ENCODE measurements at regions not wholly inside any gene's neighbourhood (a gene's known extent, or its start where the extent isn't known, plus 50 kb on each side); places are given as distances from the start of the nearest gene placed in this dataset.

DNA sequence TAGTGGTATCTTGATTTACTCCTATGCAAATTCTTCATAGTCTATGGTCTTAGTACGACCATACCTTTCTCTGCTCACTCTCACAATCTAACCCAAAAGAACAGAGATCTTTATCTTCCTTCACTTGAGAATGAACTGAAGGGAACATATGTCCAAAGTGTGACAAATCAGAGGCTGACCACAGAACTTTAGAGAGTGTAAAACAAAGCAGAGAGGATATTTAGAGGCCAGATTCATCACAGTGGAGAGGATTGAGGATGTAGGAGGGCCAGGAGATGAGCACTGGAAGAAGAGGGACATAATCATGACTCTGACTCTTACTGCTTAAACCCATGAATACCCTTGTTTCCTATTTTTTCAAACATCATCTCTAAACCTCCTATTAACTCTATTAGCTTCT, 935.3 kb upstream of the PHF14 start:
- no peak for DNase-seq

DNA sequence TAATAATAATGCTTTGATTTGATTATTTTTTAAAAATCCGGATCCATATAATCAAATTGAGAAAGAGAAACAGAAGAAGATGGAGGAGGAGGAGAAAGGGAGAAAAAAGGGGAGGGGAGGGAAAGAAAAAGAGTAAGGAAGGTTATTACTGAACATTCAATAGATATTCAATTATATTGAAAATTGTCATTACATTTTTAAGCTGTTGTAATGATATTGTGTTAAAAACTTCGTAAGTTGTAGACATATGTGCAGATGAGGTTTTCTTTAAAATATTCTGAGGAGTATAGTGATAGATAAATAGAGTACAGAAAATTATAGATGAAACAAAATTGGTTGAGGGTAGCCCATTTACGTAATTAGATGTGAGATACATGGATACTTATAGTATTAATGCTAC, 933.0 kb upstream of the PHF14 start:
- DNase-seq, result no peak

DNA sequence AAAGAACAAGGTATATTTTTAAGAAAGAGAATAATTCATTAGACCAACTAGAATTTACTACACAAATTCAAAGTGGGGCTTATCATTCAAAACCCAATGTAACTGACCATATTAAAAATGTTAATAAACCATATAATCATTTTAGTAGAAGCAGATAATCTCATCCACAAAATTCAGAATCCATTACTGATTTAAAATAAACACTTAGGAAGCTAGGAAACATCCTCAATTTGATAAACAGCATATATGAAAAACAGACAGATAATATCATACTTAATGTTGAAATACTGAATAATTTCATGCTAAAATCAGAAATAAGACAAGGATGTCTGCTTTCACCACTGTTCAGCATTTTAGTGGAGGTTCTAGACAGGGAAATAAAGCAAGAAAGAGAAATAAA, 902.8 kb upstream of the PHF14 start:
- DNase-seq, result no peak

- DNase-seq, result no peak
Observed at GRCh38 chr7:10075866-10076265, 897.8 kb upstream of the PHF14 start.

GRCh38 chr7:10076660-10077300, 896.9 kb upstream of the PHF14 start:
- DNase-seq, result no peak

- no peak for DNase-seq
Observed at GRCh38 chr7:10079572-10079971, 894.1 kb upstream of the PHF14 start.

- DNase-seq, result no peak
Observed at GRCh38 chr7:10082896-10083295, 890.8 kb upstream of the PHF14 start.

GRCh38 chr7:10083766-10084165, 889.9 kb upstream of the PHF14 start:
- no peak for DNase-seq

DNA sequence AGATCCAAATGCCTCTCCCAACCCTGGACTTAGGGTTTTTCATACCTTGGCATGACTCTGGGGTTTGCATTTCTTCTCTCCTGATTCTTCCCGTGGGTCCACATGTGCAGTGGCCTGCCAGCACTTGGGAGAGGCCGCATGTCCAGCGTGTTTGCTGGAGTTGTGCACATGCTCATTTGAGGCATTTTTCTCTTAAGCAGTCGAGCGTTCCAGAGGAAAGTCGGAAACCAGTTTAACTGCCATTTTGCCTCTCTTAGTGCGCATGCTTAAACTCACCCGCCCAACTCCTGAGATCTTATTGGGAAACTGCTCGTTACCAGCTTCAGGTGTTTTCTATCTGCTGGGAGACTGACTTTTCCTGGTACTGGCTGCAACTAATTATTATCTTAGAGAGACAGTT, 888.4 kb upstream of the PHF14 start:
- no peak for DNase-seq

GRCh38 chr7:10100572-10100971, 873.1 kb upstream of the PHF14 start:
- DNase-seq, result no peak

- no peak for DNase-seq
Observed at GRCh38 chr7:10101351-10101750, 872.3 kb upstream of the PHF14 start.

DNA sequence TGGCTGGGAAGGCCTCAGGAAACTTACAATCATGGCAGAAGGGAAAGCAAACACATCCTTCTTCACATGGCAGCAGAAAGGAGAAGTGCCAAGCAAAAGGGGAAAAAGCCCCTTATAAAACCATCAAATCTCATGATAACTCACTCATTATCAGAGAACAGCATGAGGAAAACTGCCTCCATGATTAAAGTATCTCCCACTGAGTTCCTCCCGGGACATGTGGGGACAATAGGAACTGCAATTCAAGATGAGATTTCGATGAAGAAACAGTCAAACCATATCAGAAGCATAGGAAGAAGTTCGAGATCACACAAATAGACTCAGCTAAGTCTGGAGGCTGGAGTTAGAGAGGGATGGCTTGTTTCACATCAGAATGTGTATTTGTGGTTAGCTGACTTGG, 869.4 kb upstream of the PHF14 start:
- DNase-seq, result no peak

DNA sequence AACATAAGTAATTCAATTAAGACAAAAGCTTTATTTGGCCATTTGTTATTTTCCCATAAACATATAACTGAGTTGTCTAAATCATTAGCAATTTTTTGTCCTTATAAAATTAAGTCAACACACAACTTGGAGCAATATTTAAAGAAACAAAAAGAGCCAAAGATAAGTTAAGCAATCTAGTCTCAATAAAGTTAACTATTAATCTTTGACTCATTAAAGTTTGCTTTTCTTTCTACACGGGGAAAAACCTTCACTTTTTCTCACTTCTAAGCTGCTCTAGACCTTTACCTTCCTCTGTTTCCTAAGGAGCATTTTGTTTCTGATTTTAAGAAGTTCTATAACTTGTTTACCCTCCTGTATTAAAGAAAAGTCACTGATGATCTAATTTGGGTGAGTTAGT, 867.1 kb upstream of the PHF14 start:
- no peak for DNase-seq

DNA sequence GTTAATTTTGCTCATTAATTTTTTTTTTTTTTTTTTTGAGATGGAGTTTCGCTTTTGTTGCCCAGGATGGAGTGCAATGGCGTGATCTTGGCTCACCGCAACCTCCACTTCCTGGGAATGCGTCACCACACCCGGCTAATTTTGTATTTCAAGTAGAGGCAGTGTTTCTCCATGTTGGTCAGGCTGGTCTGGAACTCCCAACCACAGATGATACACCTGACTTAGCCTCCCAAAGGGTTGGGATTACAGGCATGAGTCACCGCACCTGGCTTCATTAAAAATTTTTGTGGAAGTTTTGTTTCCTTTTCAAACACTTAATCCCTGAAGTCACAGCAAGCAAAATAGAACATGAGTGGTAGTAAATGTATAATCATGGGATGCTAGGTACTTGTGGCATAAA, 857.2 kb upstream of the PHF14 start:
- no peak for DNase-seq

DNA sequence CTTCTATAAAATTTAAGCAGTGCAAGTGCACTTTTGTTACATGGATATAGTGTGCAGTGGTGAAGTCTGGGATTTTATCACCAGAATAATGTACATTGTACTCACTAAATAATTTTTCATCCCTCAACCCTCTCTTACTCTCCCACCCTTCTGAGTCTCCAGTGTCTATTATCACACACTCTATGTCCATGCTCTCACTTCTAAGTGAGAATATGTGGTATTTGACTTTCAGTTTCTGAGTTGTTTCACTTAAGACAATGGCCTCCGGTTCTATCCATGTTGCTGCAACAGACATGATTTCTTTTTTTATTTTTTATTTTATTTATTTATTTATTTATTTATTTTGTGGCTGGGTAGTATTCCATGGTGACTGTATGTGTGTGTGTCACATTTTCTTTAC, 855.9 kb upstream of the PHF14 start:
- DNase-seq, result no peak

GRCh38 chr7:10120936-10121335, 852.7 kb upstream of the PHF14 start:
- DNase-seq, result no peak

DNA sequence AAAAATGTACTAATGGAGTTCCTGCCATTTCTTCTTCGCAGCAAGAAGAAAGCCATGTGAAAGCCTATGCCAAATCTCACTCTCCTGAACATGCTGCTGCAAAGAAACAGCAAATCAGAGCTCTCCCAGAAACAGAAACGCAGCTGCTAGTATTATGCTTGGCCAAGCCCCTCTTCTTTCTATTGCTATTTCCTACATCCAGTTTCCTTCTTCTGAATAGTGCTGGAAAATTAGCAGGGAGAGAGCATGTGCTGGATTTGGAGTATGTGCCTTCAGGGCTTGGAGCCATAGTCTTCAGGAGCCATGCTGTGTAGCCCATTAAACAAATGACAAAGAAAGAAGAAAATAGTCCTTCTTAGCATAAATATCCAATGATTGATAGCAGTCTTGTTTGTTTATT, 852.0 kb upstream of the PHF14 start:
- DNase-seq, result no peak

GRCh38 chr7:10122551-10123100, 851.0 kb upstream of the PHF14 start:
- no peak for DNase-seq

DNA sequence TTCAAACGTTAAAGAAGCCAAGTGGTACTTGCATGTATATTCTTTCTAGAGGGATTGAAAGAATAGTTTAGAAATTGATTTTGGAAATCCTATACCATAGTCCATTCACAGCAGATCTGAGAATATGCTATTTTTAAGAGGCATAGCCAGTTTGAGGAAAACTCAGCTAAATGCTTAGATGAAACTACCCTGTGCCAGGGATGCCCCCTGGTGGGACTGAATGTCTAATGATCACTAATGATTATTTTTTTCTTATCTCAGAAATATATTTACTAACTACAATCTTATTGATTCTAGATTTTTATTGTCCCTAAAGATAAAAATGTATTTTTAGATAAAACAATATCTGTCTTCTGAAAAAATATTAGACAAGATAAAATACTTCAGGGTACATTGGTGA, 844.9 kb upstream of the PHF14 start:
- DNase-seq, result no peak

DNA sequence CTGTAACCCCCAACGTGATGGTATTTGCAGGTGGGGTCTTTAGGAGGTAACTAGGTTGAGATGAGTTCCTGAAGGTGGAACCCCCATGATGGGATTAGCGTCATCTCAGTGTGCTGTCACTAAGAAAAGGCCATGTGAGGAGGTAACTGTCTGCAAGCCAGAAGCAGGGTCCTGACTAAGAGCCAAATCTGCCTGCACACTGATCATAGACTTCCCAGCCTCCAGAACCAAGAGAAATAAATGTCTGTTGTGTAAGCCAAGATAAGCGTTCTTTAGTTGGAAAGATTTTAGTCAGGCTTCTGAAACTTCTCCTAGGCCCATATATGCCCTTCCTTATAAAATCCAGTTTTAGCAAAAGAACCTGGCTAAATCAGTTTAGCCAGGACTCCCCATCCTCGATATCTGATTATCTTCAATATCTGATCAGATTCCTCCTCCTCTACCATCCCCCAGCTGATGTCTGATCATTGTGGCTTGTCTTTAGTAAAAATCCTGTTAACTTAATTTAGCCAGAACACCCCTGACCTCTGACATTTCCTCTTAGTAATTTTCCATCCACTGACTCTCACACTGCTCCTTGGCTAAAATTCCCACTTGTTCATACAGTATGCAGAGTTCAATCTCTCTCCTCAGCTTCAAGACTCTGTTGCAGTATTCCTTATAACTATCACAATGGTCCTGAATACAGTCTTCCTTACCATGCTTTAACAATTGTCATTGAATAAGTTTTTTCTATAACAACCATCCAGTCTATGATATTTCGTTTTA, 835.4 kb upstream of the PHF14 start:
- no peak for DNase-seq

DNA sequence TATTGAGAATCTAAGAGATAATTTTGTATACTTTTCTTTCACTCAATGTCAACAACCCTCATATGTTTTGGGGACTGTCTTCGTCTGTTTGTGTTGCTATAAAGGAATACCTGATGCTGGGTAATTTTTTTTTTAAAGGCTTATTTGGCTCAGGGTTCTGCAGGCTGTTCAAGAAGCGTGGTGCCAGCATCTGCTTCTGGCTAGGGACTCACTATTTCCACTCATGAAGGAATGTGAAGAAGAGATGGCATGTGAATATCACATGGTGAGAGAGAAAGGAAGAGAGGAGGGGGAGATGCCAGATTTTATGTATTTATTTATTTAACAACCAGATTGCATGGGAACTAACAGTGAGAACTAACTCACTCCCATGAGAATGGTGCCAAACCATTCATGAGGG, 827.4 kb upstream of the PHF14 start:
- DNase-seq, result no peak

GRCh38 chr7:10156972-10157371, 816.7 kb upstream of the PHF14 start:
- no peak for DNase-seq

GRCh38 chr7:10181996-10182395, 791.7 kb upstream of the PHF14 start:
- DNase-seq, result no peak

GRCh38 chr7:10192074-10192473, 781.6 kb upstream of the PHF14 start:
- DNase-seq, result no peak

DNA sequence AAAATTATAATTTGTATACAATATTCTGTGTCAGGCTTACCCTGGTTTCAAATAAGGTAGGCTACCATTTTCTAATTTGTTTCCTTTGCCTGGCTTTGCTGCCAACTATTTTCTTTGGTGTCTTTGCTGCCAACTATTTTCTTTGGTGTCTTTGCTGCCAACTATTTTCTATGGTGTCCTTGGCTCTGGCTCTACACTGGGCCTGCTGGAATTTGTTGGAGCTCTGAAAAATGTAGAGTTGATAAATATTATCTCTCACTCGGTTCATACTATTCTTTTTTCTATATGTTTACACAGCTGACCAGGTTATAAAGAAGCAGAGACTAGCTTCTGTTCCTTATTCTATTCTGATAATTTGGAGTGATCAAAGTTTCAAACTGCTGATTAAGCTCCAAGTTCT, 768.0 kb upstream of the PHF14 start:
- no peak for DNase-seq

Measured in activated CD4-positive, alpha-beta T cell treated with anti-CD3 and anti-CD28 coated beads for 48 hours (primary cell).